HPDE6-E6E7 (cell line): ENCODE measurements at regions not wholly inside any gene's neighbourhood (a gene's known extent, or its start where the extent isn't known, plus 50 kb on each side); places are given as distances from the start of the nearest gene placed in this dataset.
"Not testable (repeated sequence)": the region's sequence is repeated elsewhere in the genome, so short reads cannot be mapped to it uniquely, and the experiment has no call there.

Source experiments
- DNase-seq: peaks from one replicate; pipeline ENCODE4 v3.0.0; 2011; ENCODE audit warnings: missing footprints; ENCODE audit errors: extremely low spot score

- no peak for DNase-seq
Measured at GRCh38 chr5:128798871-128799270, 166.4 kb upstream of the SLC27A6 start.

GRCh38 chr5:128799945-128800344, 165.3 kb upstream of the SLC27A6 start:
- no peak for DNase-seq

DNA sequence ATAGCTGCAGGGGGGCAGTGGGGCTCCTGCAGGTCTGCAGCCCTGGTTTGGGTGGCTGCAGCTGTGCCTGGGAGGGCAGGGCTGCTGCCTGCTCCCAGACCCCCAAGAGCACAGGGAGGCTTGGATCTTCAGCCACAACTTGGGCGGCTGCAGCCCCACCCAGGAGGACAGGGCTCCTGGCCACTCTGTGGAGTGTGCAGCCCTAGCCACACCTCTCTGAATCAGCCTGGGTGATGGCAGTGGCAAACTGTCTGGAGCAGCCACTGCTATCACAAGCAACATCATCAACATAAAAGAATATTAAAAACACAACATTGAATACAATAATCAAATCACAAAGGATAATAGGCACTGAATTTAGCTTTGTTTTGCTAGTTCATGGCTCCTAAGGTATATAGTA, 164.9 kb upstream of the SLC27A6 start:
- DNase-seq: no peak

DNA sequence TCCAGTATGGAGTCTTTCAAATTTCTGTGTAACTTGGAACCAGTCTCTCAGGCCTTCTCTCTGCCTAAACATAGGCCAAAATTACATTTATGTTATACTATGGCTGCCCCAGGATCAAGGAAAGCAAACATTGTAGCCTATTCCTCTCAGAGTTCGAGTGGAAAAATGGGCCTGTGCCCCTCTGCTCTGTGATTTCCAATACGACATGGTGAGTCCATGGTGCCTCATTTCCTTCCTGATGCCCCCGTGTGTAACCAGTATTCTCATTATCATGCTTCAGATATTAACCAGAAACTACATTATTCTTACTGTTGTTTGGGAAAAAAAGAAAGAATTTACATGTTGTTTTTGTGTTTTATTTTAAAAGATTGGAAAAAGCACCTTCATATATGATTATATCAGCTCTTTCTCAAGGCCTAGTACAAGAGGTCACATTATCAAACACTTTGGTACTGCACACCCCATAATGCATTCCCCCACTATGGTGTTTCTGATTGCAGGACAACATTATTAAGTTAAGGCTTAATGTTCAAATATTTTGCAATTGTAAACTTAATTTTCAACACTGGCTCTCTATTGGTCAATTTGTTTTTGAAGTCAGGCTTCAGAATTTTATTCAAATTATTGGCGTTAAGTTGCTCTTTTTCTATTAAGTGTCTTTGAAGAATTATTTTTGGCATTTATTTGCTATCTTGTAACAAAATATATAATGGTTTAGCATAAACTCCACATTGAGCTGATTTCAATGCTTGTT, 151.8 kb upstream of the SLC27A6 start:
- DNase-seq: no peak

GRCh38 chr5:128815201-128815600, 150.1 kb upstream of the SLC27A6 start:
- DNase-seq: no peak

- DNase-seq: no peak
Measured at GRCh38 chr5:128825826-128826225, 139.5 kb upstream of the SLC27A6 start.

- no peak for DNase-seq
Measured at GRCh38 chr5:128826275-128826674, 139.0 kb upstream of the SLC27A6 start.

GRCh38 chr5:128836571-128836970, 128.7 kb upstream of the SLC27A6 start:
- DNase-seq: no peak

GRCh38 chr5:128838623-128839022, 126.7 kb upstream of the SLC27A6 start:
- DNase-seq: no peak

- DNase-seq: no peak
Measured at GRCh38 chr5:128842241-128842640, 123.0 kb upstream of the SLC27A6 start.

GRCh38 chr5:128844354-128844923, 120.8 kb upstream of the SLC27A6 start:
- no peak for DNase-seq

DNA sequence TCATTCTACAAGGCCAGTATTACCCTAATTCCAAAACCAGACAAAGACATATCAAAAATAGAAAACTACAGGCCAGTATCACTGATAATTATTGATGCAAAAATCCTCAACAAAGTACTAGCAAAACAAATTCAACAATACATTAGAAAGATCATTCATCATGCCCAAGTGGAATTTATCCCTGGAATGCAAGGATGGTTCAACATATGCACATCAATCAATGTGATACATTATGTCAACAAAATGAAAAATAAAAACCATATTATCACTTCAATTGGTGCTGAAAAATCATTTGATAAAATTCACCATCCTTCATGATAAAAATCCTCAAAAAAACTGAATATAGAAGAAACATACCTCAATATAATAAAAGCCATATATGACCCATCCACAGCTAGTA, 115.2 kb upstream of the SLC27A6 start:
- DNase-seq: no peak

DNA sequence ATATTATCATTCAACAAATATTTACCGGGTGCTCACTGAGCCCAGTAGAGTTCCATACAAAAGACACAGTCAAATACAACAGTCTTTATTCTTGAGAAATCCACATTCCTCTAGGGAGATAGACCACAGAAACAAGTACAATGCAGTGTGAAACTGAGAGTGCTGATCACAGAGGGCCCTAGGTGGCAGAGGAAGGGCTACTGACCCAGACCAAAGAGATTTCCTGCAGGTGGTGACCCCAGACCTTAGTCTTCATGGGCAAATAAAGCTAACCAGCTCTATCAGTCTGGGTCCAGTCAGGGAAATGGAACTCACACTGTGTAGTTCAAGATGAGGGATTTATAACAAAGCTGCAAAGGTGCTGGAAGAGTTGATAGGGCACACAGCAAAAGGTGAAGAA, 110.4 kb upstream of the SLC27A6 start:
- no peak for DNase-seq

GRCh38 chr5:128857076-128857677, 108.1 kb upstream of the SLC27A6 start:
- DNase-seq: no peak

DNA sequence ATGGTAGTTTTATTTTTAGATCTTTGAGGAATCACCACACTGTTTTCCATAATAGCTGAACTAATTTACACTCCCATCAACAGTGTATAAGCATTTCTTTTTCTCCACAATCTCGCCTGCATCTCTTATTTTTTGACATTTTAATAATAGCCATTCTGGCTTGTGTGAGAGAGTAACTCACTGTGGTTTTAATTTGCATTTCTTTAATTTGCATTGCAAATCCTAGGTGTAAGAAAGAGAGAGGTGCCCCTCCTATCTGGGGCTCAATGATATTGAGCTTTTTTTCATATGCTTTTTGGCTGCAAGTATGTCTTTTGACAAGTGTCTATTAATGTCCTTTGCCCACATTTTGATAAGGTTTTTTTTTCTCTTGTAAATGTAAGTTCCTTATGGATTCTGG, 106.3 kb upstream of the SLC27A6 start:
- no peak for DNase-seq

DNA sequence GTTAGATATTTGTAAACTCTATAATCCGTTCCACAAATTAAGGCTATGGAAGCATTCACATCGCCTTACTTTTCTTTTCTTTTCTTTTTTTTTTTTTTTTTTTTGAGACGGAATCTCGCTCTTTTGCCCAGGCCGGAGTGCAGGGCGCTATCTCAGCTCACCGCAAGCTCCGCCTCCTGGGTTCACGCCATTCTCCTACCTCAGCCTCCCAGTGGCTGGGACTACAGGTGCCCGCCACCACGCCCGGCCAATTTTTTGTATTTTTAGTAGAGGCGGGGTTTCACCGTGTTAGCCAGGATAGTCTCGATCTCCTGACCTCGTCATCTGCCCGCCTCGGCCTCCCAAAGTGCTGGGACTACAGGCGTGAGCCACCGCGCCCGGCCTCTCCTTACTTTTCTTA, 104.1 kb upstream of the SLC27A6 start:
- not testable (repeated sequence) for DNase-seq

DNA sequence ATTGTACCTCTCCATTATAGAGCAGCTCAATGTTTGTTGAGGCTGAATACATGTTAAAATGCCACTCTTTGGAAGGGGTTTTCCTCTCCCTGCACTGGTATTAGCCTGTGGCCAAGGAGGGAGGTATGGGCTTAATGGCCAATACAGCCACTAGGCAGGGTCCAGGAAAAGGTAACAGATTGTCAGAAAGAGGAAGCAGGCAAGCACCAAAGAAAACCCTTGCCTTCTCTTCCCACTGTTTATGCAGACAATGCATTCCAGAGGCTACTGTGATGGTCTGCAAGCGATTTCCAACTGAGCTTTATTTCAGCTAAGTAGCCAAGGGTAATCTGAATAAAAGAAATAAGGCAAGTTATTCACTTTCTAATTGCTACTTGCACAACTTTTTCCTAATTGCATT, 95.3 kb upstream of the SLC27A6 start:
- DNase-seq: no peak

GRCh38 chr5:128870373-128870772, 94.9 kb upstream of the SLC27A6 start:
- DNase-seq: no peak

DNA sequence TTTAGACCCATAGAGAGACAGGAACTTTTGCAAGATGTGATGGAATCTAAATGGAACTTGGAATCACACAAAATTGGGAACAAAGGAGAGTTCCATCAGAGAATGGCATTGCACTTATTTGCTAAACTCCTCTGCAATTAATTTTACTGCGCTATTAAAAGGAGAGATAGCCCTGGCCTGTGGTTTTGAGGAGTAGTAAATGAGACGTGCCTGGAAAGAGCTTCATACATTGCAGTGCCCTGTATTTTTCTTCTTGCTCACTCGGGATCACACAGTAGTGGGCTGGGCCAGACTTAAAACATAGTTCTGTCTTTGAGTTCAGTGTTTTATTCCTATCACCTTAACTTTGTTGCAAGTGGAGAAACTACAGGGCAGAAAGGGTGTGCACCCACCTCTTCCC, 94.4 kb upstream of the SLC27A6 start:
- DNase-seq: no peak

GRCh38 chr5:128876569-128877382, 88.5 kb upstream of the SLC27A6 start:
- DNase-seq: no peak

DNA sequence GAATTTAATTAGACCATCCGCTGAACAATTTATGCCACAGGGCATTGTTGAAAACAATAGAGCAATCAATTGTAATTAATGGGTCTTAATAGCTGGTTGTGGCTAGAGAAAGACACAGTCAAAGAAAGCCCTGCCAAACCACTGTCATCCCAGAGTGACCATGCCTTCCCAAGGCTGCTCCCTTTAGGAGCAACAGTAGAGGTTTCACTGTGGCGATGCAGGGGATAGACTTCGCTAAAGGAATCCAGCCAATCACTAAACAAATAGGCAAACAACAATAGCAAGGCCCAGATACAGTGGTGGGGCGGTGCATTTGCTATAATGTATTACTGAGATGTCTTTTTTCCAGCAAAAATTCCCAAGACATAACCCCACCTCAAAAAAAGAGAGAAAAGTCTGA, 87.8 kb upstream of the SLC27A6 start:
- no peak for DNase-seq

GRCh38 chr5:128881502-128882018, 83.7 kb upstream of the SLC27A6 start:
- DNase-seq: no peak
